Fibroblast of the conjunctiva (primary cell): ENCODE measurements at regions not wholly inside any gene's neighbourhood (a gene's known extent, or its start where the extent isn't known, plus 50 kb on each side); places are given as distances from the start of the nearest gene placed in this dataset.
A peak's percentile ranks its signal among the peaks of the same experiment; 100 is the strongest.

ENCODE experiments used
- DNase-seq: peaks from one replicate; pipeline ENCODE4 v3.0.0-alpha.2; 2010; ENCODE audit warnings: low read depth

DNA sequence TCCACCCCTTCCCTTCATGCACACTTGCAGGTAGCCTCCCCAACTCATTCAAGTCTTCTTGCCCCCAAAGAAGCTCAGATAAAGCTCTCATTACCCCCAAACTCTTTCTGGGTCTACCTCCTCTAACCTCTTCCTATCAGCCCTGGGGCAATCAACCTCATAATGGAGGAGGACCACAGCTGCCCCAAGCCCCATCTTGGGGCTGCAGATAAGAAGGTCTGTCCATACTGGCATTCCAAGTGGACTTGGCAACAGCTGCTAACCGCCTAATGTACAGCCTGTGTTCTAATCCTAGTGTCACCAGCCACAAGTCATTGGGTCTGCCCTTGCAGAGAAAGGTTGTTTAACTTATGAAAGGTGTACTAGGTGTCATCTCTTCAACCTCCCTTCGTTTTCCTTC is 107.4 kb upstream of the ADGRF1 start:
- no peak for DNase-seq

DNA sequence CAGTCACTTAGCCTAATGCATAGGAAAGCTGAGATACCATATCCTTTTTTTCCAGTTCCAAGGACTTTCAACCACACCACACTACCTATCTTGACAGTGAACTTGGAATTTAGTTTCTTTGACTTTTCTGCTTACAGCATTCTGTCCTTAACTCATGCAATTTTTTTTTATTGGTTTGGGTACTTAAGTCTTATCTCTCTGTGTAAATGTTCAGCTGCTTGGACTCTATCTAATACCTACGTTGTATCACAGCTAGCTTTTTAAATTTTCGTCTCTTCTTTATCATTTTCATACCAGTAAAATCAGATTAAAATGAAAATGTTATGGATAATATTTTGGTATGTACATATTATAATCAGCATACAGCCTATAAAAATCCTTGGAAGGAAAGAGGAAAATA is 106.9 kb upstream of the ADGRF1 start:
- DNase-seq, result no peak

DNA sequence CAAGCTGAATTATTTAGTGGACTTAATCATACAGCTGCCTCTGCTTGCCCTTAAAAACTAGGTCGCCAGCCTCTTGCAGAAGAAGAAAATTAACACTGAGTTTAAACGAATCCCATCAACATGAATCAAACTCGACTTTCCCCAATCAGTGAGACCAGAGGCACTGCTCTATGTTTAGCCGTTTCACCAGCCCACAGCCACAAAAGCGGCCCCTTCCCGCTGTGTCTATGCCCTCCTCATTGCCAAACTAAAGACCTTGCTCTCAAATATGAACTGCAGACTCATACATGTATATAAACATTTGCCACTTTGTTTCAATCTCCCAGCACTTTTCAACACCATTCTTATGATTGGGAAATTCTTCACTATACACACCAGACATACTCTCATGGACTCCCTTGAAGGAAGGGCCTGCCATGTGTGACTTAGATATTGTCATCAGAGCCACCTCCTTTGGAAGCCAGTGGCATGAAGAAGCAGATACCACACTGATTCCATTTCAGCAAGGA is 105.8 kb upstream of the ADGRF1 start:
- no peak for DNase-seq

DNA sequence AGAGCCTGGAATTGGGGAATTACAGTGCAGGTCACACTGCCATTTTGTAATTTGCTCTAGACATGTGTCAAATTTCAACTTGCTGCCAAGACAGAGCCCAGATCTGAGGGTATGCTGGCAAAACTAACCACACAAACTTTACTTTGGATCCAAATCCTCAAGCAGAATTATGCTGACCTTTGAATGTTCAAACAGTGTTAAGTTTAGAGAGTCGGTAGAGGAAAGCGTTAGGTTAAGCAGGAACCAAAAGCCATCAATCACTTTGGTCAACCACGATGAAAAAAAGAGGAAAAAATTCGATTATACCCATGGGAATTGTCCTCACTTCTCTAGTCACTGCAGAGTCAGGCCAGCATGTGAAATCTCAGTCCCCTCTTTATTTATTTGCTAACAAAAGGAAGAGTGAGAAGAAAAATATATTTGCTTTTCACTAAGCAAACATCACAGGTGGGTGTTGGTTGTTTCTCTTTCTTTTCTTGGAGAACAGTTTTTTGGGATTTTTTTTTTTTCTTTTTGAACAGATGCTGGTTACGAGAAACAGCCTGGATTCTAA is 105.1 kb upstream of the ADGRF1 start:
- DNase-seq, result no peak

DNA sequence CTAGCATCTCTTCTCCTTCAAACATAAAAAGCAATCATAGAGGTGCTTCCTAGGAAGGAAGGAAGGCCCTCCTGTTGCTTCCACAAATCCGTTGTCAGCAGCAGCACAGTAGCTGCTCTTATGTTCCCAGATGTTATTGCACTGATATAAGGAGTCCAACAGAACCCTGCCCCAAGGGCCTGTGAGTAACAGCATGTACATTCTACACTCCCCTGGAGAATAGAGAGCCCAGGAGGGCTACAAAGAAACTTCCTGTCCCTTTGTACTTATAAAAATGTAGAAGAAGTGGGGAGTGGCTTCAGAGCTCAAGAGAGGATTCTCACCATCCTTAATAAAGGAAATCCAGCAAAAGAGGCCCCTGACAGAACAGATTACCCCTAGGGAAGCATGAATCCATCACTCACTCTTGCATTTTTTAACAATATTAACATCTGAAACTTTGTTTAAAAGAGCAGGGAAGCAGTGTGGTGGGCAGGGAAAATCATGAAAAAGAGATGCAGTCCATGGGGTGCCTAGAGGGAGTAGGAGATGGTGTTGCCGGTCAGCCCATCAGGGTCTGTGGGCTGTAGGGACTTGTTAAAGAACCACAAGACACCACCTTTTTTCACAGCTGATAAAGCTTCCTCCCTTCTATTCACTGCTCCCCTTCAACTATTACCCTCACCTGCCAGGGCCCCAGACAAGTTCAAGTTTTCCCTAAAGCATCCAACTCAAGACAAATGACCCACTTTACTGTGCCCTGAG is 104.5 kb upstream of the ADGRF1 start:
- DNase-seq, result peak; percentile 61

DNA sequence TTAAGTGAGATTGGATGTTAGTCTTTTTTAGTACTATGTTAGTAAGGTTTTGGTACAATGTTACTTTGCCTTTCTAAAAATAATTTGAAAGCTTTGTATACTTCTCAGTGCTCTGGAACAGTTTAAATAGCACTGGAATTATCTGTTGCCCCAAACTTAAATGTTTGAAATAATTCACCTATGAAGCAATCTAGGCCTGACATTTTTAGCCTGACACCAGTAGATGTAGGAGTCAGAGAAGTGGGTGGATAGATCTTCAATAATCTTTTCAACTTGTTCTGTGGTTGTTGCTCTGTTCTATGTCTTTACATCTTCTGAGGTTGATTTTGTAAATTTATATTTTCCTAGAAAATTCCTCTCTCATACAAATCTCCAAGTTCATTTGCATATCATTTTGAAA is 103.1 kb upstream of the ADGRF1 start:
- DNase-seq, result no peak

DNA sequence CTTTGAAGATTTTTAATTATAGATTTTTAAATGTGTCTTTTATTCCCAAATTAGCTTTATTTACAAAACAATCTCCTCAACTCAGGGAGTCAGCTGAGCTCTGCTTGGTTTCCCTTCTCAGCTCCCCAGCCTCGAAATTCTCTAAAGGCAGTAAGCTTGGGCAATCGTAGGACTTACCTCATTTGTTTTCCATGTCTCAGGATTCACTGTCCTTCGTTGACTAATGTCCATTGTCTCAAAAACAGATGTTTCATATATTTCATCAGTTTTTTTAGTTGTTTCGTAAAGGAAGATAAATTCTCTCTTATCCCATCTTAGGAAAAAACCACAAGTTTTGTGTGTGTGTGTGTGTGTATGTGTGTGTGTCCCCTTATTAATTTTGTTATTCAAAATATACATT is 102.2 kb upstream of the ADGRF1 start:
- DNase-seq, result peak; percentile 87

DNA sequence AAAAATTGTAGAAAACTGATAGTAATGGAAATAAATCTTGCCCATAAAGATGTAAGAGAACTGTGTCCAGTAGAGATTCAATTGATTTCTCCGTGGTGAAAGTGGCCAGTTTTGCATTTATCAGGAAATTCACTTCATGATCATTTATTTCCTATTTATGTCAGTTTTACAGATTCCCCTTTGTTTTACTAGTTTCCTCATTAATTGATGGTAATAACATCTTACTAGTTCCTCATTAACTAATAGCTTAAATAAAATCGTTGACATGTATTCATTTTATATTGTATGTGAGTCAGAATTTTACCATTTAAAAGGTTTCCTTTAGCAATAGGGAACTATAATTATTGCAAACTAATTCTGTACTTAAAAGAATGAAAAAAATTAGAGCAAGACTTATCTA is 99.8 kb upstream of the ADGRF1 start:
- DNase-seq, result no peak

DNA sequence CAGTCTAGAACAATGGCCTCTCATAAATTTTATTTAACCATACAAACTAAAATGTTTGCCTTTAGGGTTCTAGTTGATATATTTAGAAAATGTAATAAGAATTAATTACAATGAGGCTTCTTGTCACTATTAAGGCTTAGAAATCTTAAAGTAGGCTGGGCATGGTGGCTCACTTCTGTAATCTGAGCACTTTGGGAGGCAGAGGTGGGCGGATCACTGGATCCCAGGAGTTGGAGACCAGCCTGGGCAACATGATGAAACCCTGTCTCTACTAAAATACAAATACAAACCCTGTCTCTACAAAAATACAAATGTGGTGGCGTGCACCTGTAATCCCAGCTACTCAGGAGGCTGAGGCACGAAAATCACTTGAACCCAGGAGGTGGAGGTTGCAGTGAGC is 99.0 kb upstream of the ADGRF1 start:
- DNase-seq, result no peak

DNA sequence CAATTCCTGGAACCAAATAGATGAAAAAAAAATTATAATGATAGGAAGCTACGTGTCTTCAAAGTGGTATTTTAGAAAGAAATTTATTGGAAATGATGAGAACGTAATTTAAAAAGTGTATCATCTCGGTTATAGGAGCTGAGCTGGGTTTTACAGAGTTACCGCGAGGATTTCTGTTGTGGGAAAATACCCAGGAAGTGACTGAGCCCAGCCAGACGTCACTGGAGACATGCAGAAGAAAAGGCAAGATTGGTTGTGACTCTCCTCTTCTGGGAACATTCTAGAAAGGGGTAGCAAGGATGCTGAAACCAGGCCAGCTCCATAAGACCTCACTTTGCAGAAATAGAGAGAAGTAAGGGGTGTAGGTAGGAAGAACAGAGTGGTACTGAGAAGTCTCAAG is 95.9 kb upstream of the ADGRF1 start:
- no peak for DNase-seq

DNA sequence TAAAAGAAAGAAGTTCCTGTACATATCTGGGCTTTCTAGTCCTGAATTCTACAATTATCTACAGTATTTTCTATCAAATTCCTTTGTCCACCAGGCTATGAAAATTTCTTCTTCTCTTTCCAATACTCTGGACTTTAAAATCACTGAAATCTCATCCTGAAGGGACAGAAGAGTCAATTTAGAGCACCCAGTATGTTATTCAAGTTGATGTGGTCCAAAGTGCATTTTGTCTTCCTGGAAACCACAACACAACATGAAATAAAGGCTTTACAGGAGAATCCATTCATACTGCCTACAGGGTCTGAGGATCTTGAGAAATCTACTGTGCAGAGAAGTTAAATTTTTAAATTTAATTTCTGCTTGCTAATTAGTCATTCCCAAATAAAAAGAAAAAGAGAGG is 94.9 kb upstream of the ADGRF1 start:
- no peak for DNase-seq

DNA sequence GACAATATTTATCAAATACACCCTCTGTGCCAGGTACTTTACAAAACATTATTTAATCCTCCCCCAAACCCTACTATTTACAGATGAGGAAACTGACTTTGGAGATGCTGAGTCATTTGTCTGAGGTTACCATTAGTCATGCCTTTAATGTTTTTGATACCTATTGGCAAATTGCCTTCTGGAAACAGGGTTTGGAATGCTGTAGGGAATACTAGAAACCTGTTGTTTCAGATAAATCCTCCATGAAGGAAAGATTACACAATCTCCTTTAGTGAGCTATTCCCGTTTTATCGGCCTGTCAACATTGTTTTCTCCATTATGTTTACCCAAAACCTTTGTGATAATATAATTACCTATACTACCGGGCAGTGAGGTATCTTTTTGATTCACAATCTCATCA is 93.6 kb upstream of the ADGRF1 start:
- peak; percentile 67 for DNase-seq

DNA sequence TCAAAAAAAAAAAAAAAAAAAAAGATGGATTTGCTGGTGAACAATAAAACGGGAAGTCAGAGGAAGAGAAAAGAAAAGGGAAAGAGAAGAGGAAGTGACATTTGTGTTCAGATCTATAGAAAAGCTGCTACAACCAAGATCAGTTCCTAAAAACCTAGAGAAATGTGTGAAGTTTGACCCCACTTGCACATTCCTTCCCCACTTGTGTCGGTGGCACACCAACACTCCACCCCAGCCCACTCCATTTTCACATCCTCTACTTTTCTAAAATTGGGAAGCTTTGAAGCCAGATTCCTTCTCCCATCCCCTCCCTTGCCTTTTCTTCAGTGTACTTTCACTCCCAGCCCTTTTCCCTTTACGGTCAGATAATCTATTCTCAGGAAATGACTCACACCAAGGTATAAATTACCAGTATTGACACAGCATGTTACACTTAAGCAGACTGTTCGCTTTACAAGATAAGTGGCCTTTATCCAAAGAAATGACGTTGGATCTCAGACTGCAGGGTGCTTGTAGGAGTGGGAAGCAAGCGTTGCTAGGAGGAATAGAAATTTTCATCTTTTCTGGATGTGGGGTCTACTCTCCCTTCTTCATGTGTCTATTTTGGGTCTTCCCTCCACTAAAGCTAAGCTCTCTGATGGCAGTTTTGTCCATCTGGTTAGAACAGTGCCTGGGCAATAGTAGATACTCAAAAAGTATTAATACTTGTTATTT is 92.5 kb upstream of the ADGRF1 start:
- peak; percentile 91 for DNase-seq

DNA sequence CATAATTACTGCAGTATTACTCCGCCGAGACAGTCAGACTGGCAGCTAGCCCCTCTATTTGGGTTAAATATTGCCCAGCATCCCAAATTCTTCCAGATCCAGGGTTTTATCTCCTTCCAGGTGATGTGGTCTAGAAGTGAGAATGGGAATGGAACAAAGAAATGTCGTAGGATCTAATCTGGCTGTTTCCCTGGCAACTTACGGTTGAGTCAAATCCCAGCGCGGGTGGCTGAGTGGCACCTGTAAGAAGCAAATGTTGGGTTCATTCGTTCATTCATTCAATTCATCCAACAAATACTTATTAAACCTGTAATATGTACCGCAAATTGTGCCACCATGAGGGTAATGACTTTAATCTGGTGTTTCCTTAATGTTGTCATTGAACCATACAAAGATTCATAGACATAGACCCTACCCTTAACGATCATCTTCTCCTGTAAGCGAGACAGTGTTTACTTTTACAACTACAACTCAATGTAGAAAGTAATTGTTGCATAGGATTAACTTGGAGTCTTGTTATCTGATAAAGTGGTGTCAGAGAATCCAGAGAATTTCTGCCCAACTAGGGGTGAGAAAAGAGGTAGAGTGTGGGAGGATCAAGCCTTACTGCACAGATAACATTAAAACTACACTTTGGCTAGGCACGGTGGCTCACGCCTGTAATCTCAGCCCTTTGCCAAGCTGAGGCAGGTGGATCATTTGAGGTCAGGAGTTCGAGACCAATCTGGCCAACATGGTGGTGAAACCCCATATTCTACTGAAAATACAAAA is 91.3 kb upstream of the ADGRF1 start:
- no peak for DNase-seq

DNA sequence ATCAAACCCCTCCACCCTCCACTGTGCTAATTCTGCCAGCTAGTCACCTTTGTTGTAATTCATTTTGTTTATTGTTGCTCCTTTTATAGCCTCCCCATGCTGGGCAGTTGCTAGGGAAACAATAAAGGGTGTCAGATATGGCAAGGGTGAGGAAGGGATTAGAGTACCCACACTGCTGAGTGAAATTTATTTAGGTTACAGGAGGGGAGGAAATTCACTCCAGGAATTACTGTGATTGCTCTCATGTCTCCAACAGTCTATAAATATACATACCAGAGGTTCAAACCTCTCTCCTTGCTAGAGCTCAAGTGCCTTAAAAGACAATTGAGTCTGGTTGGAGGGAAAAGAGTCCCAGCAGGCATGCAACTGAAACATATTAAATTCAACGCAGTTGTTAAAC is 90.6 kb upstream of the ADGRF1 start:
- DNase-seq, result no peak

DNA sequence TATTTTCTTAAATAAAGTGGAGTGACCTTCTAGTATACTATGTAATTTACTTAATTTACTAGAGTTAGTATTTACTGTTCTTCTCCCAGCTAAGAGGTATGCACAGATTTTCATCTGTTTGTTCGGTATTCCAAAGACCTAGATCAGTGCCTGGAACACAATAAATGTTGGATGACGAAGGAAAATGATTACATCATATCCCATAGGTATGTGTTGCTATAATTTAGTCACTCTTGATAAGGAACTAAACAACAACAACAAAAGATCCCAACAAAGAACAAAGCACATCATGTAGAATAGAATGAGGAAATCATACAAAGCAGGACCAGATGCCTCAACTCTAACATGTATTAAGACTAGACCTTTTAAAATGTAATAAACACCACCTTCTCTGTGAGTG is 89.6 kb upstream of the ADGRF1 start:
- DNase-seq, result no peak

DNA sequence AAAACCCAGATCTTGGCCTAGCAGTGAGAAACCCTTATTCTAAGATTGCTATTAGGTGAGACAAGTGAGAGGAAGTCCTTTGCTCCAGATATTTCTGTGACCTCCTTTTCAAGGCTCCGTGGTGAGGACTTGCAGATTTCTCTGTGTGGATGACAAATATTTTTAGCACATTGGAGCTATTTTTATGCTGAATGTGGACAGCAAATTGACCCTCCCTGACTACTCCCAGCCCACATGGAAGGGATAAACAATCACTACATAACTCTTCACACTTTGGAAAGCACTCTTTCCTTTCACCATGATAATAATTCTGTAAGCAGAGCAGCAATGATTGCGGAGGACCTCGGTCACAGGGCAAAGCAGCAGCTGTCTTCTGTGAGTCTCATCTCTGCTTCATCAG is 88.0 kb upstream of the ADGRF1 start:
- no peak for DNase-seq

DNA sequence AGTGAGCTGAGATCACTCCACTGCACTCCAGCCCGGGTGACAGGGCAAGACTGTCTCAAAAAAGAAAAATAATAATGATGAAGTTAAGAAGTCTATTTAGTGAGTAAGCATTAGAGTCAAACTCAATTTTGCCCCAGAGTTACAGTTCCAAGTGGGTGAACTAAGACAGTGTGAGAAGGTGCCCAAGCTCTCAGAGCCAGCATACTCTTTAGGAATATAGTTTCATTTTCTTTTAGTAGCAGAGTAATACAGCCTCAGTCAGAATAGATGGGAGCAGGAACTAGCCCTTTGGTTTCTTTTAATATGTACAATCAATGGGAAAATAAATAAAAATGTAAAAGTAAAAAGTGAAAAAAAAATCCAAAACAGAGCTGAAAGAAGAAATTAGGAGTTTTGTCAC is 87.0 kb upstream of the ADGRF1 start:
- DNase-seq, result no peak

DNA sequence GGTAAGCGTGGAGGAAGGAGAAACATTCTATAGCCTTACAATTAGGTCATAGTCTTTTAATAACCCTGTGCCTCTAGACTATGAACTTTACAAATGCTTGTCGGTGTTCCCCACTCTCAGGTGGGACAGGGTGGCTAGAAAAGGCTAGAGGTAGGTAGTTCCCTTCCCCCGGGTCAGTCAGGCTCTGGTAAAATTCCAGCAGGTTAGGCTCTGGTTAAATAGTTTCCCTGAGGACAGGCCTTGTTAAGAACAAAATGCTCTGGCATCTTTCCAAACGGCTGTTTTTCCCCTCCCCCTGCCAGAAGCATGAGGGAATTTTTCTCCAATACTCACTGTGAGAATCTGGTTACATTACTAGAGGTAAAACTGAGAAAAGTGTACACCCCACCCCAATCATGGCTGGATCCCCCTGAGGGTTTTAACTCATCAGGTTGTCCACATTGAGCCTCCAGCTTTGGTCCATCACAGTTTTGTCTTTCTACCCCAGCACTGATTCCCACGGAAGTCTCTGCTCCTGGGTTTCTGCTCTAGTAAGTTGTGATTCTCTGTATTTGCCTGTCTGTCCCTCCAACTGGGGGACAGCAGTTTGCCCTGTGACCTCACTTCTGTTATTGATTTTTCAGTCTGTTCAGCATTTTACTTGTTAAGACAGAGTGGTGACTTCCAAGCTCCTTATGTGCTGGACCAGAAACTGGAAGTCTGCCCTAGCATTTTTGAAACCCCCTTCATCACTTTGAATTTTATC is 84.7 kb upstream of the ADGRF1 start:
- DNase-seq, result no peak

DNA sequence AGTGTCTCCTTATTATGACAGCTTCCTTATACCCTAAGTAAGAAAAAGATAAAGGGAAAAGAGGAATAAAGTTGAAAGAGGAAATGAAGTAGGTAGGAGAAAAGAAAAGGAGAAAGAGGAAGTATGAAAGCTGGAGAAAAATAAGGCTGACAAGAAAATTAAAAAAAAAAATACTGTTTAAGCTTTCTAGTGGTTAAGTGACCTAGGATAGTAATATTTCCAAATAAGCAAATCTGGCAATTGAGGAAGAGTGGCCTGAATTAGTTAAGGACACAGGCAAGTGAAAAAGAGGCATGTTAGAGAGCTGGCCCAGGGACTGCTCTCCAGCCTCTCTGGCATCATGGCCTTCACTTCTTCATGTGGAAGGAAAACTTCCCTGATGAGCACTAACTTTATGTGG is 76.5 kb upstream of the ADGRF1 start:
- DNase-seq, result no peak

DNA sequence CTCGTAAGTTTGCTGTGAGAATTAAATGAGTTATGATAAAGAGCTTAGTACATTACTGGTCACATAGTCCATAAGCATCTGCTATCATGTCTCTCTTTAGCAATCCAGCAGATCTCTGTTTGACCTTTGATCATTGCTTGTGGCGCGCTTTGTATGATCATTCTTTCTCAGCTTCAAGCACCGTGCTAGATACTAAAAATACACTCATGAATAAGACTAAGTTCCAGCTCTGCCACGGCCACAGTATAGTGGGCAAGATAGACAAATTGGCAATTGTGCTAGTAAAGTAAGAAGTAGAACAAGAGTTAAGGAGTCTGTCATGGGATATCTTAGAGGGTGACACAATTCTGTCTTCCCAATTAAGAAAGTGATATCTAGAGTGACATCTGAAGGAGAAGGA is 75.2 kb upstream of the ADGRF1 start:
- no peak for DNase-seq

DNA sequence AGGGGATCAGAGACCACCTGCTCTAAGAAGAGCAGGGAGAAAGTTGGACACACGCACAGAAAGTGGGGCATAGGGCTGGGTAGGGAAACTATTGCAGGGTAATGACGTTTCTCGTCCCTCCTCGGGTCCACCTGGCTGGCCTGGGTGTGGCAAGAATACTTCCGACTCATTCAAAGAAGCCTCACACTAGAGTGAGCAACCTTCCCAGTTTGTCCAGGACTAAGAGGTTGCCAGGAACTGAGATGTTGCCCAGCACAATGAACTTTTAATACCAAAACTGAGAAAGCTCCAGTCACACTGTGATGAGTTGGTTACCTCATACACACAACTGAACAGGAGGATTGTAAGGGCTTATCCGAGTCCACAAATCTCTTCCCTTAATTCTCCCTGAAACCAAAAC is 74.5 kb upstream of the ADGRF1 start:
- no peak for DNase-seq
